CD14-positive monocyte (primary cell): ENCODE measurements at regions not wholly inside any gene's neighbourhood (a gene's known extent, or its start where the extent isn't known, plus 50 kb on each side); places are given as distances from the start of the nearest gene placed in this dataset.

Experiments used
- DNase-seq, 3 donors: peaks; one replicate each; pipeline ENCODE4 v3.0.0-alpha.2; 2011 to 2022
- H2AFZ ChIP-seq: 2 replicates; pipeline ENCODE4 v1.6.0; 2012; ENCODE audit warnings: mild to moderate bottlenecking, low read depth, low read length, inconsistent platforms; ENCODE audit not compliant: insufficient read depth, poor library complexity, severe bottlenecking
- H3K27ac ChIP-seq, 2 donors: 1 replicate in 1 of 2; 2 replicates in 1 of 2; pipeline ENCODE4 v1.5.1; 2012 to 2013; ENCODE audit warnings: low read length in 2 of 2, control low read depth in 1 of 2, inconsistent platforms in 1 of 2, low read depth in 1 of 2, mild to moderate bottlenecking in 1 of 2
- H3K27me3 ChIP-seq, 2 donors: one replicate each; pipeline versions ENCODE4 v1.6.0 to v1.6.1; 2011 to 2013; ENCODE audit warnings: low read length in 2 of 2; ENCODE audit not compliant: control insufficient read depth in 2 of 2, insufficient read depth in 2 of 2
- H3K36me3 ChIP-seq, 2 donors: replicated peaks in 1 of 2; 1 replicate in 1 of 2; 2 replicates in 1 of 2; pipeline versions ENCODE4 v1.5.1 to v1.6.1; 2012 to 2013; ENCODE audit warnings: low read length in 2 of 2, control low read depth in 1 of 2, inconsistent platforms in 1 of 2, mild to moderate bottlenecking in 1 of 2; ENCODE audit not compliant: insufficient read depth in 2 of 2, control insufficient read depth in 1 of 2
- H3K4me1 ChIP-seq, 2 donors: 1 replicate in 1 of 2; 2 replicates in 1 of 2; pipeline versions ENCODE4 v1.5.1 to v1.6.1; 2012 to 2013; ENCODE audit warnings: low read length in 2 of 2, control low read depth in 1 of 2, inconsistent platforms in 1 of 2, mild to moderate bottlenecking in 1 of 2, moderate library complexity in 1 of 2; ENCODE audit not compliant: insufficient read depth in 2 of 2, control insufficient read depth in 1 of 2
- H3K4me2 ChIP-seq: replicated peaks from 2 replicates; pipeline ENCODE3; 2012; ENCODE audit warnings: low read length, moderate library complexity, mild to moderate bottlenecking; ENCODE audit not compliant: poor library complexity, severe bottlenecking; ENCODE audit errors: extremely low read depth
- H3K4me3 ChIP-seq, 3 experiments: fragments of 200-600 bp in 1 of 3; sonication (generic) in 1 of 3; replicated peaks in 1 of 3; 1 replicate in 2 of 3; 2 replicates in 1 of 3; pipeline ENCODE4 v1.5.1; 2011 to 2013; ENCODE audit warnings: low read length in 3 of 3, mild to moderate bottlenecking in 3 of 3, control low read depth in 2 of 3, low read depth in 2 of 3, inconsistent platforms in 1 of 3, moderate library complexity in 1 of 3
- H3K79me2 ChIP-seq: 2 replicates; pipeline ENCODE4 v1.6.0; 2012; ENCODE audit warnings: mild to moderate bottlenecking, control low read depth, inconsistent platforms, low read length, moderate library complexity; ENCODE audit not compliant: insufficient read depth
- H3K9ac ChIP-seq: 2 replicates; pipeline ENCODE4 v1.6.0; 2017; ENCODE audit warnings: low read length, mild to moderate bottlenecking; ENCODE audit not compliant: insufficient read depth, poor library complexity, severe bottlenecking
- H3K9me3 ChIP-seq, 2 donors: replicated peaks in 1 of 2; 1 replicate in 1 of 2; 2 replicates in 1 of 2; pipeline versions ENCODE4 v1.5.1 to v1.6.1; 2012 to 2013; ENCODE audit warnings: low read length in 2 of 2, control low read depth in 1 of 2; ENCODE audit not compliant: control insufficient read depth in 1 of 2, insufficient read depth in 1 of 2
- H4K20me1 ChIP-seq: 2 replicates; pipeline ENCODE4 v1.6.0; 2012; ENCODE audit warnings: mild to moderate bottlenecking, low read length, control low read depth, moderate library complexity; ENCODE audit not compliant: insufficient read depth
- H3K27ac Mint-ChIP-seq, 7 donors: one replicate each; pipeline ENCODE4 v1.8.0; 2020; ENCODE audit warnings: mild to moderate bottlenecking in 7 of 7, mixed read lengths in 7 of 7, moderate library complexity in 6 of 7, inconsistent platforms in 2 of 7
- H3K27me3 Mint-ChIP-seq, 3 donors: one replicate each; pipeline ENCODE4 v1.8.0; 2021 to 2022; ENCODE audit warnings: low read depth in 3 of 3, mild to moderate bottlenecking in 3 of 3, mixed read lengths in 3 of 3, moderate library complexity in 3 of 3, inconsistent platforms in 1 of 3
- H3K36me3 Mint-ChIP-seq, 2 donors: one replicate each; pipeline ENCODE4 v1.8.0; 2020; ENCODE audit warnings: mixed read lengths in 2 of 2, inconsistent platforms in 1 of 2, mild to moderate bottlenecking in 1 of 2
- H3K4me1 Mint-ChIP-seq: one replicate; pipeline ENCODE4 v1.8.0; 2020; ENCODE audit warnings: mild to moderate bottlenecking, mixed read lengths
- H3K4me3 Mint-ChIP-seq, 2 donors: one replicate each; pipeline ENCODE4 v1.8.0; 2020; ENCODE audit warnings: mild to moderate bottlenecking in 2 of 2, mixed read lengths in 2 of 2, moderate library complexity in 1 of 2
- H3K9me3 Mint-ChIP-seq, 7 donors: one replicate each; pipeline ENCODE4 v1.8.0; 2020 to 2022; ENCODE audit warnings: mixed read lengths in 7 of 7, mild to moderate bottlenecking in 6 of 7, moderate library complexity in 6 of 7, inconsistent platforms in 2 of 7
- WGBS: methylation state at CpG from one replicate; pipeline ENCODE4 v1.1.5; 2013; ENCODE audit warnings: missing lambda C conversion rate; ENCODE audit not compliant: insufficient coverage; 5-methylcytosine and 5-hydroxymethylcytosine counted together
- intact Hi-C, 2 donors: fragments of 100-400 bp; cut with micrococcal nuclease; formaldehyde crosslinking; loops; one replicate each; pipeline versions ENCODE4 v1.15.0 to v1.15.1; 2023
- TF ChIP-seq, protein P1 (sequence below): fragments of 200-600 bp; IDR thresholded peaks from one replicate; pipeline ENCODE4 v1.8.0; 2022; ENCODE audit warnings: antibody characterized with exemption, mild to moderate bottlenecking

- Histone ChIP-seq H3K4me3 (no peak overlapping the region), H2AFZ (no peak overlapping the region), H3K9ac (no peak overlapping the region), H4K20me1 (no peaks in the 10 kb centered on the region), H3K36me3 (no peaks in the 10 kb centered on the region), H3K27ac (no peak overlapping the region), H3K79me2 (no peaks in the 10 kb centered on the region), H3K4me2 (no peak overlapping the region), H3K4me1 (no peaks in the 10 kb centered on the region), H3K9me3 (peaks cover 0 to 18% of the 10 kb centered on the region in 2 donors), H3K27me3 (no peaks in the 10 kb centered on the region)
- no peak overlapping the region for H3K4me3 Mint-ChIP-seq
- TF ChIP-seq, protein P1, sequence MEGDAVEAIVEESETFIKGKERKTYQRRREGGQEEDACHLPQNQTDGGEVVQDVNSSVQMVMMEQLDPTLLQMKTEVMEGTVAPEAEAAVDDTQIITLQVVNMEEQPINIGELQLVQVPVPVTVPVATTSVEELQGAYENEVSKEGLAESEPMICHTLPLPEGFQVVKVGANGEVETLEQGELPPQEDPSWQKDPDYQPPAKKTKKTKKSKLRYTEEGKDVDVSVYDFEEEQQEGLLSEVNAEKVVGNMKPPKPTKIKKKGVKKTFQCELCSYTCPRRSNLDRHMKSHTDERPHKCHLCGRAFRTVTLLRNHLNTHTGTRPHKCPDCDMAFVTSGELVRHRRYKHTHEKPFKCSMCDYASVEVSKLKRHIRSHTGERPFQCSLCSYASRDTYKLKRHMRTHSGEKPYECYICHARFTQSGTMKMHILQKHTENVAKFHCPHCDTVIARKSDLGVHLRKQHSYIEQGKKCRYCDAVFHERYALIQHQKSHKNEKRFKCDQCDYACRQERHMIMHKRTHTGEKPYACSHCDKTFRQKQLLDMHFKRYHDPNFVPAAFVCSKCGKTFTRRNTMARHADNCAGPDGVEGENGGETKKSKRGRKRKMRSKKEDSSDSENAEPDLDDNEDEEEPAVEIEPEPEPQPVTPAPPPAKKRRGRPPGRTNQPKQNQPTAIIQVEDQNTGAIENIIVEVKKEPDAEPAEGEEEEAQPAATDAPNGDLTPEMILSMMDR = no peak
- no CpG with 5 or more reads among the region's 3 CpGs for WGBS
- peaks cover 0 to 2% (median 0%) of the 10 kb centered on the region in 3 donors for H3K27me3 Mint-ChIP-seq
- no peaks in the 10 kb centered on the region for H3K36me3 Mint-ChIP-seq
- H3K27ac Mint-ChIP-seq = no peak overlapping the region
- H3K9me3 Mint-ChIP-seq = peaks cover 0 to 11% (median 6%) of the 10 kb centered on the region in 7 donors
- no peak for DNase-seq
- intact Hi-C loops = no loop called here
- no peaks in the 10 kb centered on the region for H3K4me1 Mint-ChIP-seq
These were observed 490.5 kb upstream of the PFKP start for GRCh38 chr10:2576892-2577291.

DNA sequence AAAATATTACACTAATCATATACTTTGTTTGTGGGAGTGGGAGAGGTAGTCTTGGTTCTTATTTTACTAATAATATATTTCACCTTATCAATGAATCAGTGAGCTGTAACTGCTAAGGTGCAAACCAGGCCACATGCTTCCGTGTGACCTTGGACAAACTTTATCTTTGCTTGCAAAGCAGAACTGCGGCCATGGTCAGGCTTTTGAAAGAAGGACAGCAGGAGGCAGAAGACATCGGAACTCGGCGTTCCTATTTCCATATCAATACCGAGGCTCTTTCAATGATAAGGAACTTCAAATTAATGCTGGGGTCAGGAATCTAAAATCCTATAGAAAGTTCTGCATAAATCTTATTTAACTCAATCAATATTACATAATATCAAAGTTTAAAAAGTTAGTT lies 491.9 kb upstream of the PFKP start:
- H3K4me3 Mint-ChIP-seq = no peak overlapping the region
- H3K4me3 ChIP-seq = no peak overlapping the region
- H3K9me3 Mint-ChIP-seq = peaks cover 0 to 11% (median 5%) of the 10 kb centered on the region in 7 donors
- no peak for DNase-seq
- H3K79me2 ChIP-seq = no peaks in the 10 kb centered on the region
- no peaks in the 10 kb centered on the region for H4K20me1 ChIP-seq
- no peak overlapping the region for H3K27ac ChIP-seq
- intact Hi-C loops = no loop called here
- H2AFZ ChIP-seq = no peak overlapping the region
- peaks cover 0 to 18% of the 10 kb centered on the region in 2 donors for H3K9me3 ChIP-seq
- H3K4me2 ChIP-seq = no peak overlapping the region
- H3K27me3 Mint-ChIP-seq = peaks cover 0 to 2% (median 0%) of the 10 kb centered on the region in 3 donors
- H3K27me3 ChIP-seq = no peaks in the 10 kb centered on the region
- H3K27ac Mint-ChIP-seq = no peak overlapping the region
- TF ChIP-seq, protein P1 = no peak
- no peaks in the 10 kb centered on the region for H3K4me1 ChIP-seq
- H3K36me3 ChIP-seq = no peaks in the 10 kb centered on the region
- H3K9ac ChIP-seq = no peak overlapping the region
- no peaks in the 10 kb centered on the region for H3K4me1 Mint-ChIP-seq
- no peaks in the 10 kb centered on the region for H3K36me3 Mint-ChIP-seq
- 40% methylated on average over 2 of the region's 6 CpGs for WGBS
